Glutamatergic neuron (in vitro differentiated cells): ENCODE measurements at regions not wholly inside any gene's neighbourhood (a gene's known extent, or its start where the extent isn't known, plus 50 kb on each side); places are given as distances from the start of the nearest gene placed in this dataset.
A peak's percentile ranks its signal among the peaks of the same experiment; 100 is the strongest.

Source experiments
- DNase-seq: peaks from one replicate; pipeline ENCODE4 v3.0.0; 2022
- H3K27ac Mint-ChIP-seq: one replicate; pipeline ENCODE4 v1.8.0; 2020; ENCODE audit warnings: mild to moderate bottlenecking, mixed read lengths, inconsistent platforms; ENCODE audit not compliant: unreplicated experiment
- H3K27me3 Mint-ChIP-seq: one replicate; pipeline ENCODE4 v1.8.0; 2020; ENCODE audit warnings: mild to moderate bottlenecking, moderate library complexity, mixed read lengths, inconsistent platforms; ENCODE audit not compliant: unreplicated experiment
- H3K36me3 Mint-ChIP-seq: one replicate; pipeline ENCODE4 v1.8.0; 2020; ENCODE audit warnings: mild to moderate bottlenecking, mixed read lengths, inconsistent platforms; ENCODE audit not compliant: unreplicated experiment
- H3K4me1 Mint-ChIP-seq: one replicate; pipeline ENCODE4 v1.8.0; 2020; ENCODE audit warnings: mild to moderate bottlenecking, low read depth, mixed read lengths, inconsistent platforms; ENCODE audit not compliant: unreplicated experiment
- H3K4me3 Mint-ChIP-seq: one replicate; pipeline ENCODE4 v1.8.0; 2020; ENCODE audit warnings: mild to moderate bottlenecking, mixed read lengths, inconsistent platforms; ENCODE audit not compliant: unreplicated experiment
- H3K9me3 Mint-ChIP-seq: one replicate; pipeline ENCODE4 v1.8.0; 2020; ENCODE audit warnings: mild to moderate bottlenecking, moderate library complexity, mixed read lengths, inconsistent platforms; ENCODE audit not compliant: unreplicated experiment
- CTCF ChIP-seq: fragments of 200-600 bp; sonication (generic); IDR thresholded peaks from one replicate; pipeline ENCODE4 v1.5.0; 2021; ENCODE audit not compliant: partially characterized antibody, unreplicated experiment

GRCh38 chr21:18588001-18588662 lies 184.5 kb upstream of the TMPRSS15 start:
- Mint-ChIP-seq H3K27ac (no peak overlapping the region), H3K36me3 (no peaks in the 10 kb centered on the region), H3K27me3 (no peaks in the 10 kb centered on the region), H3K9me3 (no peaks in the 10 kb centered on the region), H3K4me3 (no peak overlapping the region), H3K4me1 (peaks cover 2% of the 10 kb centered on the region)
- DNase-seq, result no peak
- no peak for TF ChIP-seq CTCF

GRCh38 chr21:18601146-18601545 lies 197.6 kb upstream of the TMPRSS15 start:
- no peak for DNase-seq
- TF ChIP-seq CTCF, result no peak
- Mint-ChIP-seq H3K27ac (no peak overlapping the region), H3K36me3 (no peaks in the 10 kb centered on the region), H3K4me1 (peaks cover 18% of the 10 kb centered on the region), H3K27me3 (no peaks in the 10 kb centered on the region), H3K4me3 (no peak overlapping the region), H3K9me3 (peaks cover 2% of the 10 kb centered on the region)

GRCh38 chr21:18602711-18603110 lies 199.1 kb upstream of the TMPRSS15 start:
- no peak for TF ChIP-seq CTCF
- Mint-ChIP-seq H3K27me3 (no peaks in the 10 kb centered on the region), H3K9me3 (peaks cover 2% of the 10 kb centered on the region), H3K4me1 (peaks cover 25% of the 10 kb centered on the region), H3K27ac (no peak overlapping the region), H3K36me3 (no peaks in the 10 kb centered on the region), H3K4me3 (no peak overlapping the region)
- DNase-seq, result no peak

GRCh38 chr21:18603261-18603660 lies 199.7 kb upstream of the TMPRSS15 start:
- peaks cover 26% of the 10 kb centered on the region for H3K4me1 Mint-ChIP-seq
- no peaks in the 10 kb centered on the region for H3K27me3 Mint-ChIP-seq
- H3K9me3 Mint-ChIP-seq, result peaks cover 2% of the 10 kb centered on the region
- H3K36me3 Mint-ChIP-seq, result no peaks in the 10 kb centered on the region
- H3K4me3 Mint-ChIP-seq, result no peak overlapping the region
- peak overlapping the region; percentile 6 for H3K27ac Mint-ChIP-seq
- DNase-seq, result no peak
- no peak for TF ChIP-seq CTCF

- TF ChIP-seq CTCF, result no peak
- Mint-ChIP-seq H3K4me1 (peaks cover 27% of the 10 kb centered on the region), H3K27me3 (no peaks in the 10 kb centered on the region), H3K9me3 (peaks cover 2% of the 10 kb centered on the region), H3K36me3 (no peaks in the 10 kb centered on the region), H3K27ac (no peak overlapping the region), H3K4me3 (no peak overlapping the region)
- no peak for DNase-seq
These were observed 200.4 kb upstream of the TMPRSS15 start for GRCh38 chr21:18603980-18604379.
